GOT3 (cell line): ENCODE measurements at regions not wholly inside any gene's neighbourhood (a gene's known extent, or its start where the extent isn't known, plus 50 kb on each side); places are given as distances from the start of the nearest gene placed in this dataset.
"Not testable (repeated sequence)": the region's sequence is repeated elsewhere in the genome, so short reads cannot be mapped to it uniquely, and the experiment has no call there.

Source experiments
- DNase-seq: peaks from one replicate; lab custom pipeline; 2025; ENCODE audit warnings: mixed read lengths; lab: John Stamatoyannopoulos, UW

GRCh38 chr10:38209332-38209731, 115.2 kb downstream of the ZNF37A start:
- no peak for DNase-seq

- DNase-seq, result not testable (repeated sequence)
These were observed 115.6 kb downstream of the ZNF37A start for GRCh38 chr10:38209748-38210147.

- DNase-seq, result no peak
These were observed 118.3 kb downstream of the ZNF37A start for GRCh38 chr10:38212460-38212859.

GRCh38 chr10:38226385-38226784, 132.2 kb downstream of the ZNF37A start:
- DNase-seq, result no peak

GRCh38 chr10:38228394-38228793, 134.3 kb downstream of the ZNF37A start:
- DNase-seq, result no peak

- DNase-seq, result not testable (repeated sequence)
These were observed 144.3 kb downstream of the ZNF37A start for GRCh38 chr10:38238479-38238878.

GRCh38 chr10:38242061-38242649, 148.0 kb downstream of the ZNF37A start:
- not testable (repeated sequence) for DNase-seq

- not testable (repeated sequence) for DNase-seq
These were observed 154.0 kb downstream of the ZNF37A start for GRCh38 chr10:38248113-38248512.

GRCh38 chr10:38252551-38252950, 158.4 kb downstream of the ZNF37A start:
- not testable (repeated sequence) for DNase-seq

GRCh38 chr10:38267555-38267954, 173.4 kb downstream of the ZNF37A start:
- not testable (repeated sequence) for DNase-seq

- DNase-seq, result not testable (repeated sequence)
These were observed 176.9 kb downstream of the ZNF37A start for GRCh38 chr10:38271031-38271430.

GRCh38 chr10:38274879-38275278, 180.7 kb downstream of the ZNF37A start:
- not testable (repeated sequence) for DNase-seq

GRCh38 chr10:38292560-38292959, 198.4 kb downstream of the ZNF37A start:
- DNase-seq, result not testable (repeated sequence)

GRCh38 chr10:38310111-38310510, 216.0 kb downstream of the ZNF37A start:
- not testable (repeated sequence) for DNase-seq

GRCh38 chr10:38315090-38315805, 221.1 kb downstream of the ZNF37A start:
- DNase-seq, result not testable (repeated sequence)

- not testable (repeated sequence) for DNase-seq
These were observed 227.3 kb downstream of the ZNF37A start for GRCh38 chr10:38321393-38321792.

GRCh38 chr10:38330306-38330705, 236.2 kb downstream of the ZNF37A start:
- DNase-seq, result not testable (repeated sequence)

- not testable (repeated sequence) for DNase-seq
These were observed 237.0 kb downstream of the ZNF37A start for GRCh38 chr10:38331106-38331505.

- DNase-seq, result not testable (repeated sequence)
These were observed 239.6 kb downstream of the ZNF37A start for GRCh38 chr10:38333699-38334098.

- not testable (repeated sequence) for DNase-seq
These were observed 256.5 kb downstream of the ZNF37A start for GRCh38 chr10:38350645-38351044.

GRCh38 chr10:38354410-38354809, 260.3 kb downstream of the ZNF37A start:
- DNase-seq, result not testable (repeated sequence)

GRCh38 chr10:38355911-38356526, 261.9 kb downstream of the ZNF37A start:
- not testable (repeated sequence) for DNase-seq

- not testable (repeated sequence) for DNase-seq
These were observed 262.4 kb downstream of the ZNF37A start for GRCh38 chr10:38356527-38356926.
